Naive B cell (primary cell): ENCODE measurements at regions not wholly inside any gene's neighbourhood (a gene's known extent, or its start where the extent isn't known, plus 50 kb on each side); places are given as distances from the start of the nearest gene placed in this dataset.
"Not testable (repeated sequence)": the region's sequence is repeated elsewhere in the genome, so short reads cannot be mapped to it uniquely, and the experiment has no call there.

Source experiments
- ATAC-seq, 2 donors: fragments of 150-1000 bp; cut with Tn5 transposase; 2 replicates each; pipeline ENCODE4 v1.10.0; 2021; ENCODE audit warnings: low read depth in 2 of 2, mild to moderate bottlenecking in 2 of 2, moderate library complexity in 2 of 2
- DNase-seq: peaks from one replicate; pipeline ENCODE4 v3.0.0; 2022
- H3K27ac Mint-ChIP-seq, 6 donors: one replicate each; pipeline ENCODE4 v1.8.0; 2020 to 2022; ENCODE audit warnings: mild to moderate bottlenecking in 6 of 6, mixed read lengths in 6 of 6, moderate library complexity in 5 of 6, inconsistent platforms in 2 of 6
- H3K27me3 Mint-ChIP-seq, 3 donors: one replicate each; pipeline ENCODE4 v1.8.0; 2021 to 2022; ENCODE audit warnings: mixed read lengths in 3 of 3, mild to moderate bottlenecking in 1 of 3
- H3K36me3 Mint-ChIP-seq, 2 donors: one replicate each; pipeline ENCODE4 v1.8.0; 2020 to 2022; ENCODE audit warnings: mixed read lengths in 2 of 2, inconsistent platforms in 1 of 2, mild to moderate bottlenecking in 1 of 2
- H3K4me1 Mint-ChIP-seq, 3 donors: one replicate each; pipeline ENCODE4 v1.8.0; 2020 to 2022; ENCODE audit warnings: mixed read lengths in 3 of 3, inconsistent platforms in 1 of 3, mild to moderate bottlenecking in 1 of 3, moderate library complexity in 1 of 3
- H3K4me3 Mint-ChIP-seq, 8 donors: one replicate each; pipeline ENCODE4 v1.8.0; 2020 to 2022; ENCODE audit warnings: mild to moderate bottlenecking in 8 of 8, mixed read lengths in 8 of 8, moderate library complexity in 8 of 8, inconsistent platforms in 2 of 8
- H3K9me3 Mint-ChIP-seq, 7 donors: one replicate each; pipeline ENCODE4 v1.8.0; 2020 to 2022; ENCODE audit warnings: mixed read lengths in 7 of 7, mild to moderate bottlenecking in 5 of 7, inconsistent platforms in 2 of 7, moderate library complexity in 1 of 7

DNA sequence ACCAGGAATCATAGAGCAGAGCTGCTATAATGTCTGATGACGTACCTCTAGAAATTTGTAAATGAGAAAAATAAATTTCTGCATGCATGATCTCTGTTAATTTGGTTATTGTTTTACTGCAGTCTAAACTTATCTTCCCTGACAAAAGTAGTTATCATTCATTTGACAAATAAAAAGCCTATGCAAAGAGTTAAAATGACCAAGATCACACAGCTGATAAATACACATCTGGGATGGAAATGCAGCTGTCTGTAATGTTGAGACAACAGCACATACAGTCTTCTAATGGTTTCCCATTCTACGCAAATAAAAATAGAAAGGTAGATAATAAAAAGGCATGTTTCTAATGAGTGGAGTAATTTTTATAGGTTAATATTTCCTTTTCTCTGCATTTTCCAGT lies 225.1 kb upstream of the LUZP2 start:
- no peak for ATAC-seq
- DNase-seq = no peak
- H3K9me3 Mint-ChIP-seq = peaks cover 0 to 7% (median 3%) of the 10 kb centered on the region in 7 donors
- no peak overlapping the region for H3K27ac Mint-ChIP-seq
- H3K4me3 Mint-ChIP-seq = no peak overlapping the region
- no peaks in the 10 kb centered on the region for H3K4me1 Mint-ChIP-seq
- H3K27me3 Mint-ChIP-seq = no peaks in the 10 kb centered on the region
- no peaks in the 10 kb centered on the region for H3K36me3 Mint-ChIP-seq

- not testable (repeated sequence) for H3K27ac Mint-ChIP-seq, H3K27me3 Mint-ChIP-seq, H3K36me3 Mint-ChIP-seq, ATAC-seq, DNase-seq, H3K4me1 Mint-ChIP-seq, H3K9me3 Mint-ChIP-seq, H3K4me3 Mint-ChIP-seq
These were observed 222.6 kb upstream of the LUZP2 start for GRCh38 chr11:24274214-24274781.

DNA sequence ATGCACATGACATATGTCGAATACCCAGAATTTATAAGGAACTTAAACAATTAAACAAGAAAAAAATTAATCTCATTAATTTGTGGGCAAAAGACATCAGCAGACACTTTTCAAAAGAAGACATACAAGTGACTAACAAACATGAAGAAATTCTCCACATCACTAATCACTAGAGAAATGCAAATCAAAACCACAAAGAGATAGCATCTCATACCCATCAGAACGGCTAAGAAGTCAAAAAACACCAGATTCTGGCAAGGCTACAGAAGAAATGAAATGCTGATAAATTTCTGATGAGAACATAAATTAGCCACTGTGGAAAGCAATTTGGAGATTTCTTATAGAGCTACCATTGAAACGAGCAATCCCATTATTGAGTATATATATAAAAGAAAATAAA lies 210.6 kb upstream of the LUZP2 start:
- H3K27me3 Mint-ChIP-seq = no peaks in the 10 kb centered on the region
- no peaks in the 10 kb centered on the region for H3K36me3 Mint-ChIP-seq
- no peak overlapping the region for H3K27ac Mint-ChIP-seq
- DNase-seq = no peak
- peaks cover 0 to 22% (median 4%) of the 10 kb centered on the region in 7 donors for H3K9me3 Mint-ChIP-seq
- H3K4me1 Mint-ChIP-seq = no peaks in the 10 kb centered on the region
- no peak for ATAC-seq
- no peak overlapping the region for H3K4me3 Mint-ChIP-seq

GRCh38 chr11:24289301-24289700 lies 207.6 kb upstream of the LUZP2 start:
- Mint-ChIP-seq H3K36me3 (no peaks in the 10 kb centered on the region), H3K4me1 (no peaks in the 10 kb centered on the region), H3K27ac (no peak overlapping the region), H3K9me3 (peaks cover 0 to 14% (median 4%) of the 10 kb centered on the region in 7 donors), H3K4me3 (no peak overlapping the region), H3K27me3 (no peaks in the 10 kb centered on the region)
- ATAC-seq = no peak
- DNase-seq = no peak

GRCh38 chr11:24293964-24294363 lies 202.9 kb upstream of the LUZP2 start:
- H3K9me3 Mint-ChIP-seq = peaks cover 0 to 10% (median 0%) of the 10 kb centered on the region in 7 donors
- H3K4me1 Mint-ChIP-seq = no peaks in the 10 kb centered on the region
- H3K36me3 Mint-ChIP-seq = no peaks in the 10 kb centered on the region
- DNase-seq (no peak), ATAC-seq (no peak)
- H3K27me3 Mint-ChIP-seq = no peaks in the 10 kb centered on the region
- H3K4me3 Mint-ChIP-seq = no peak overlapping the region
- H3K27ac Mint-ChIP-seq = no peak overlapping the region

GRCh38 chr11:24295360-24295759 lies 201.5 kb upstream of the LUZP2 start:
- DNase-seq = no peak
- Mint-ChIP-seq H3K27ac (no peak overlapping the region), H3K4me1 (no peaks in the 10 kb centered on the region), H3K27me3 (no peaks in the 10 kb centered on the region), H3K36me3 (no peaks in the 10 kb centered on the region), H3K4me3 (no peak overlapping the region), H3K9me3 (peaks cover 0 to 10% (median 0%) of the 10 kb centered on the region in 7 donors)
- ATAC-seq = no peak

- Mint-ChIP-seq H3K4me1 (no peaks in the 10 kb centered on the region), H3K4me3 (no peak overlapping the region), H3K27ac (no peak overlapping the region), H3K36me3 (no peaks in the 10 kb centered on the region), H3K27me3 (no peaks in the 10 kb centered on the region), H3K9me3 (peaks cover 0 to 9% (median 0%) of the 10 kb centered on the region in 7 donors)
- ATAC-seq (no peak), DNase-seq (no peak)
These were observed 199.4 kb upstream of the LUZP2 start for GRCh38 chr11:24297461-24297860.

GRCh38 chr11:24298146-24298545 lies 198.7 kb upstream of the LUZP2 start:
- H3K9me3 Mint-ChIP-seq = peaks cover 0 to 4% (median 0%) of the 10 kb centered on the region in 7 donors
- no peaks in the 10 kb centered on the region for H3K36me3 Mint-ChIP-seq
- no peak overlapping the region for H3K27ac Mint-ChIP-seq
- H3K4me1 Mint-ChIP-seq = no peaks in the 10 kb centered on the region
- no peak overlapping the region for H3K4me3 Mint-ChIP-seq
- DNase-seq = no peak
- ATAC-seq = no peak
- no peaks in the 10 kb centered on the region for H3K27me3 Mint-ChIP-seq

DNA sequence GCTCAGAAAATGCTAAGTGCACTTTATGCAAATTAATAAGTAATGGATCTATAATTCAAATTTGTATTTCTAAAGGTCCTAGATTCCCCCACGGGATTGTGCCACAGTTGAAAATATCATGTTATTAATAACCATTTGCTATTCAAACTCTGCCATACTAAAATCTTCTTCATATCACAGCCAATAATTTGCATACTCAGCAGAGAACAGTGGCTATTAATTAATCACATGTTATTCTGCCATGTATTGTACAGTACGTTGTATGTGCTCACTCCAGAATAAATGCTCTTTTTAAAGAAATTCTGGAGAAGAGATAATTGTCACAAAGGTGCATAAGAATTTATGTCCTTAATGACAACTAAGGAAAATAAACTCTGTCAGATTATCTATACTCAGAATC lies 184.9 kb upstream of the LUZP2 start:
- no peak for DNase-seq
- Mint-ChIP-seq H3K4me1 (no peaks in the 10 kb centered on the region), H3K27me3 (no peaks in the 10 kb centered on the region), H3K4me3 (no peak overlapping the region), H3K9me3 (peaks cover 4 to 9% (median 6%) of the 10 kb centered on the region in 7 donors), H3K27ac (peak overlapping the region in 1 of 6 donors; percentile 25), H3K36me3 (no peaks in the 10 kb centered on the region)
- no peak for ATAC-seq

DNA sequence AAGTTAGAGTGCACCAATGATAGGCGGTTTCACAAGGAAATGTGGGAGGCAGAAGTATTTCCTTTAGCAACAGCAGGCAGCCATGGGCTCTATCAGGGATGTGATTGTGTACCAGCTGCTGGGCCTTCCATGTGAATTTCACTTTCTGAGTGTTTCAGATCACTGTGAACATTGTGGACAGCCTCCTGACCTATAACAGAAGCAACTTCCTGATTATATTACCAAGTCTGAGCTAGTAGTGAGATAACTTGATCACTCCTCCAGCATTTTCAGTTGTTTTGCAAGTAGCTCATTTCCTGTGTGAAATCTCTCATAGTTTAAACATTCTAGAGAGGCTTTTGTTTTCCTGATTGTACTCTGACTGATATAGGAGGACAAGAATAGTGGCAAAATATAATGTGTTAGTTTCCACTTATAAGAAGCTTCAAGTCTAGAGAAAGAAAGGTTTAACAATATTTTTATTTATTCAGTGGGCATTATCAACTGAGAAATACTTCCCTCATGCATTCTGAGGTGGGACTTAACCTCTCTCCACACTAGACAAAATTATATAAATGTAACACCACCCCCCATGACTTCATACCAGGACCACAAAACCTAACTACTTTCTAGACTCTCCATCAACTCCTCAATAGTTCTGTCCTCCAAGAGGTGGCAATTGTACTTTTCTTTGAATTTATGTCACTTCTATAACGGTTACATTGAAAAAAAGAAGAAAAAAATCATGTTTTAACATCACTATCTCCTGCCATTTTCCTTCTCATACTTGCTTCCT lies 184.2 kb upstream of the LUZP2 start:
- no peaks in the 10 kb centered on the region for H3K36me3 Mint-ChIP-seq
- peak overlapping the region in 1 of 6 donors; percentile 25 for H3K27ac Mint-ChIP-seq
- no peaks in the 10 kb centered on the region for H3K4me1 Mint-ChIP-seq
- no peak for DNase-seq
- peaks cover 5 to 14% (median 8%) of the 10 kb centered on the region in 7 donors for H3K9me3 Mint-ChIP-seq
- H3K4me3 Mint-ChIP-seq = no peak overlapping the region
- ATAC-seq = no peak
- H3K27me3 Mint-ChIP-seq = no peaks in the 10 kb centered on the region

DNA sequence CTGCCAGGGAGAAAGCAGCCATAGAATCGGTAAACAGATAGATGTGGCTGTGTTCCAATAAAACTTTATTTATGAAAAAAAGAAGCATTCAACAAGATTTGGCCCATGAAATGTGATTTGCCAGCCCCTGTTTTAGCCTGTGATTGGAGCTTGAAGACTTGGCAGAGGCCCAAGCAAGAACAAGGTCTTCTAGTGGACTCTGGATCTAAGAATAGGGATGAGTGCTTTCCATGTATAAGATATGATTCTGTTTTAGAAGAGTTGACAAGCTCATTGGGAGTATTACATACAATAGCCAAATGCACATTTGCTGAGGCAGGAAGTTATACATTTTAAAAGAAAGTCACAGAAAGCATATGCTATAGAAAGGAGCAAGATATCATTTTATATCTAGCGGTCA lies 175.6 kb upstream of the LUZP2 start:
- Mint-ChIP-seq H3K27me3 (no peaks in the 10 kb centered on the region), H3K27ac (no peak overlapping the region), H3K4me3 (no peak overlapping the region), H3K4me1 (no peaks in the 10 kb centered on the region), H3K36me3 (no peaks in the 10 kb centered on the region), H3K9me3 (peaks cover 2 to 22% (median 9%) of the 10 kb centered on the region in 7 donors)
- ATAC-seq (no peak), DNase-seq (no peak)

- DNase-seq = no peak
- Mint-ChIP-seq H3K36me3 (no peaks in the 10 kb centered on the region), H3K9me3 (peaks cover 0 to 1% (median 0%) of the 10 kb centered on the region in 7 donors), H3K4me1 (no peaks in the 10 kb centered on the region), H3K27ac (no peak overlapping the region), H3K4me3 (no peak overlapping the region), H3K27me3 (no peaks in the 10 kb centered on the region)
- ATAC-seq = no peak
These were observed 172.6 kb upstream of the LUZP2 start for GRCh38 chr11:24324211-24324610.

DNA sequence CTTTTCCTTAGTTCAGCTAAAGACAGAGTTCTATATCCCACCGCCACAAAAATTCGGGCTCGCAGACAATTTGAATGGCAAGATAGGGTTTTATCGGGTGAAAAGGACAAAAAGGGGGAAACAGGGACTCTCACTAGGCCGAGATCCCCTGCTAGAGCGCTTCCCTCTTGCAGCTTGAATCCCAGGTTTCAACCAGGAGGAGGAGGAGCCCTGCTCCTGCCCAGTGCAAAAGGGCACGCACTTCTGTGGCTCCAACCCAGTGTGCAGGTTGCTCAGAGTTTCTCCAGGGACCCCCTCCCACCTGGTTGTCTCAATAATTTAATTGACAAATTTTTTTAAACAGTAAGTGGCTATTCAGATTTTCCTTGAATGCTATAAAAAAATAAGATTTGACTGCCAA lies 152.6 kb upstream of the LUZP2 start:
- H3K27ac Mint-ChIP-seq = no peak overlapping the region
- H3K36me3 Mint-ChIP-seq = no peaks in the 10 kb centered on the region
- H3K9me3 Mint-ChIP-seq = peaks cover 0 to 4% (median 0%) of the 10 kb centered on the region in 7 donors
- no peak overlapping the region for H3K4me3 Mint-ChIP-seq
- H3K27me3 Mint-ChIP-seq = no peaks in the 10 kb centered on the region
- no peaks in the 10 kb centered on the region for H3K4me1 Mint-ChIP-seq
- ATAC-seq (no peak), DNase-seq (no peak)

GRCh38 chr11:24348908-24349307 lies 147.9 kb upstream of the LUZP2 start:
- H3K36me3 Mint-ChIP-seq = no peaks in the 10 kb centered on the region
- ATAC-seq = no peak
- no peaks in the 10 kb centered on the region for H3K4me1 Mint-ChIP-seq
- no peak overlapping the region for H3K27ac Mint-ChIP-seq
- no peaks in the 10 kb centered on the region for H3K27me3 Mint-ChIP-seq
- H3K4me3 Mint-ChIP-seq = no peak overlapping the region
- H3K9me3 Mint-ChIP-seq = peaks cover 0 to 5% (median 0%) of the 10 kb centered on the region in 7 donors
- DNase-seq = no peak
